Neural cell (in vitro differentiated cells): ENCODE measurements at regions not wholly inside any gene's neighbourhood (a gene's known extent, or its start where the extent isn't known, plus 50 kb on each side); places are given as distances from the start of the nearest gene placed in this dataset.

Experiments
- CTCF ChIP-seq: fragments of 450-650 bp; IDR thresholded peaks from 2 replicates; pipeline ENCODE4 v1.5.1; 2014; ENCODE audit warnings: antibody characterized with exemption, mild to moderate bottlenecking, moderate library complexity; ENCODE audit not compliant: poor library complexity, severe bottlenecking
- EP300 ChIP-seq: fragments of 450-650 bp; conservative IDR thresholded peaks from 2 replicates; pipeline ENCODE4 v1.6.1; 2014; ENCODE audit warnings: antibody characterized with exemption, mild to moderate bottlenecking, moderate library complexity; ENCODE audit not compliant: poor library complexity, severe bottlenecking
- REST ChIP-seq: IDR thresholded peaks from 2 replicates; pipeline ENCODE4 v1.6.1; 2012; ENCODE audit warnings: borderline replicate concordance
- SMC3 ChIP-seq: fragments of 450-650 bp; conservative IDR thresholded peaks from 2 replicates; pipeline ENCODE4 v1.6.1; 2014; ENCODE audit warnings: antibody characterized with exemption, mild to moderate bottlenecking, moderate library complexity; ENCODE audit not compliant: poor library complexity

DNA sequence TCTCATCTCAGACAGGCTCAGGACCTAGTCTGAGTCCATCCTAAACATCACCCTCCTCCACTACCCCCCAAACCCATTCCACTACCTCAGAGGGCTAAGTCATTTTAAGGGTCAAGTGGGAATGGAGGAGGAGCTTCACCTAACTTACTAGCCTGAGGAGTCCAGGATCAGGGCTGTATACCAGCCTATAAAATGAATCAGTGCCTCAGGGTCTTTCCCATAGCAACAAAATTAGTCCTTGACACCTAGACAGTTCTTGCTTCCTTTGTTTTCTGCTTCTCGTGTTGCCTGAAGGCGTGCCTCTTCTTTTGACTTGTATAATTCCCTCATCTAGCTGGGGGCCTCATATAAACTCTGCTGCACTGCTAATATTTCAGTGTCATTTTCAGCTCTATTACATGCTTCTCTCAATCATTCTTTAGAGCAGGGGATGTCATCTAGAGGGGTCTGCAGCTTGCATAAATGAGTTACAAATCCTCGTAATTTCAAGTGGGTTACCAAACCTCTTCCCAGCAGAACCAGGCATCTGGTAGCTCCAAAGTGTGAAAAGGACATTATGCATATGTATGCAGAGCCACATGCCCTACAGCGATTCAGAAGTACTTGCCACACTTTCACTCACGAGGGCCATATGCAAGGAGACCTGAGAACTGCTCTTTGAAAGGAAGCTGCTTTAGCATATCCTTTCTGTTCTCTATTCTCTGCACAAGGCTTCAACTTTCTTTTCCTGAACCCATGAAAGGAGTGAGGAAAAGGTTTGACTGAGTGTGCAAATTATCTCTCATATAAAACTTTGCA is 311.7 kb upstream of the SEMA6D start:
- peak; percentile 45 for TF ChIP-seq EP300
- no peak for TF ChIP-seq CTCF
- TF ChIP-seq REST = no peak
- TF ChIP-seq SMC3 = no peak
